Gastroesophageal sphincter (tissue), 3 donors: ENCODE measurements at regions not wholly inside any gene's neighbourhood (a gene's known extent, or its start where the extent isn't known, plus 50 kb on each side); places are given as distances from the start of the nearest gene placed in this dataset.

Experiments
- CTCF ChIP-seq, 4 experiments: fragments of 200-600 bp in 2 of 4; fragments of 450-650 bp in 2 of 4; sonication (generic) in 1 of 4; IDR thresholded peaks; one replicate each; pipeline ENCODE4 v1.5.1; 2017 to 2019; ENCODE audit warnings: antibody characterized with exemption in 4 of 4, mild to moderate bottlenecking in 2 of 4, moderate library complexity in 2 of 4
- POLR2A ChIP-seq, 2 donors: fragments of 450-650 bp; IDR thresholded peaks; one replicate each; pipeline ENCODE4 v1.6.1; 2017; ENCODE audit warnings: antibody characterized with exemption in 2 of 2, mild to moderate bottlenecking in 2 of 2, moderate library complexity in 1 of 2
- POLR2AphosphoS5 ChIP-seq: sonication (generic); formaldehyde crosslinking; IDR thresholded peaks from one replicate; pipeline ENCODE4 v1.6.1; 2017; ENCODE audit warnings: antibody characterized with exemption

- TF ChIP-seq POLR2A (IDR thresholded peaks at IDR 0.05) (no peak), CTCF (IDR thresholded peaks at IDR 0.05) (no peak), POLR2AphosphoS5 (no peak)
These were observed 395.5 kb upstream of the BOD1L1 start for GRCh38 chr4:14023036-14023435.
